ENCODE measurements at regions not wholly inside any gene's neighbourhood (a gene's known extent, or its start where the extent isn't known, plus 50 kb on each side); places are given as distances from the start of the nearest gene placed in this dataset.

- no peak for DNase-seq
These were observed 177.3 kb upstream of the PLXNA2 start for GRCh38 chr1:208421486-208421885.

DNA sequence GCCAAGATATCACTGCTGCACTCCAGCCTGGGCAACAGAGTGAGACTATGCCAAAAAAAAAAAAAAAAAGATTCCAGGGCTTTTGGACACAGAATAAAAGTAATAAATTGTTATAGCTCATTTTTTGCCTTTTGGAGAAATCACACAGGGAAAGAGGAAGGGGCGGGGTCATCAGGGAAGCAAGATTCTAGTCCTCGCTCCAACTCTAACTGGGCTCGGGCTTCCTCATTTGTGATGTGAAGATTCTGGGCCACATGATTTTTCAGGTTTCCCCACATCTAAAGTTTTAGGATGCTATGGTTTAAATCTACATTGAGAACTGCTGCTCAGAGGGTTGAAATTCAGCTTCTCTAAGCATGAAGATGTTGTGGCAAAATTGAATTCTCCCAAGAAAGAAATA, 179.3 kb upstream of the PLXNA2 start:
- DNase-seq: no peak

GRCh38 chr1:208425096-208425495, 180.9 kb upstream of the PLXNA2 start:
- no peak for DNase-seq

GRCh38 chr1:208430220-208430619, 186.0 kb upstream of the PLXNA2 start:
- DNase-seq: no peak

- no peak for DNase-seq
These were observed 187.5 kb upstream of the PLXNA2 start for GRCh38 chr1:208431721-208432120.

GRCh38 chr1:208432346-208432745, 188.2 kb upstream of the PLXNA2 start:
- no peak for DNase-seq

DNA sequence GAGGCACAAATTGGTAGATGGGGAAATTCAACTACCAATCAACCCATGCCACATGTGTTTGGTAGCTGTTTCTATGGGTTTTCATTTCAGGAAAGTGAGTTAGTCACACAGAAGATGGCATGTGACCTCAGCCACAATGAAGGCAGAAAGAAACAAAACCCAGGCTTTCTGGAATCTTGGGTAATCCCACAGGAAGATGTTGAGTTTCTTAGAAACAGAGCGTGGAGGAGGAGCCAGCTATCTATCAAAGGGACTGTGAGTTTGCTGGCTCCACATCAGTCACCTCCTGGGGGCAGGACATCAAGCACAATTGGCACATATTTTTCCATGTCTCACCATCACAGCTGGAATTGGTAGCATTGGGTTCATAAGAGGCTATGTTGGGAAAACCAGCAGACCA, 188.9 kb upstream of the PLXNA2 start:
- DNase-seq: no peak

- no peak for DNase-seq
These were observed 189.8 kb upstream of the PLXNA2 start for GRCh38 chr1:208433971-208434370.

GRCh38 chr1:208437401-208437800, 193.2 kb upstream of the PLXNA2 start:
- no peak for DNase-seq

- DNase-seq: no peak
These were observed 194.0 kb upstream of the PLXNA2 start for GRCh38 chr1:208438112-208438699.

DNA sequence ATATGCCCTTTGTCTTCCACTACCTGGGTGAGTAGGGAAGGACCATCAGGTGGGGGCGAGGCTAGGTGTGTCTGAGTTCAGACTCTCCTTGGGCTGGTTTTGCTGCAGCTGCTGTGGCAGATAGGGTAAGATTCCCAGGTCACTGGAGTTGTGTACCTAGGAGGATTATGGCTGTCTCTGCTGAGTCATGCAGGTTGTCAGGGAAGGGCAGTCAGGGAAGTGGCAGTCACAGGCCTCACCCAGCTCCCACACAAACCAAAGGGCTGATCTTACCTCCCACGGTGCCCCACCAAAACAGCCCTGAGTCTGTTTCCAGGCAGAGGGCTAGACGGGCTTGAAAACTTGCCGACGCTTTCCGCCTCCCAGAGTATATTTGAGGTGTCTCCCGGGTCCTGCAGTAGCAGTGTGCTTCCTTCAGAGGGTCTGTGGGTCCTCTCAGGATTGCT, 201.6 kb upstream of the PLXNA2 start:
- DNase-seq: no peak

DNA sequence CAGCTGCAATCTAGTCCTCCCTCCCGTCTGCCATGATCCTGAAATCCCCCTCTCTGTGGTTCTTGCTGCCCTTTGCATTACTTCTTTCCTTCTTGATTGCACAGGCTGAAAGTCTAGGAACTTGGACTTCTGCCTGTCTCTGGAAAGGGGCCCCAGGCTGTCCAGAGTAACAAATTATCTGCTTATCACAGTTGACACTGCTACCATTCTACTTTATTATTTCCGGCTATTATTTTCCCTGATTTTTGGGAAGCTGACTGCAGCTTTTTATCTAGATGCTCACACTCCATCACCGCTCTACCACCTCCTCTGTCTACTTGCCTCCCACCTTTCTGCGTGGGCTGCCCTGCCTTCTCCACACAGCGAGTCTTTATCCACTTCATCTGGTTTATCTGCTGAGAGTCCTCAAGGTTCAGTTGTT, 202.1 kb upstream of the PLXNA2 start:
- DNase-seq: no peak

DNA sequence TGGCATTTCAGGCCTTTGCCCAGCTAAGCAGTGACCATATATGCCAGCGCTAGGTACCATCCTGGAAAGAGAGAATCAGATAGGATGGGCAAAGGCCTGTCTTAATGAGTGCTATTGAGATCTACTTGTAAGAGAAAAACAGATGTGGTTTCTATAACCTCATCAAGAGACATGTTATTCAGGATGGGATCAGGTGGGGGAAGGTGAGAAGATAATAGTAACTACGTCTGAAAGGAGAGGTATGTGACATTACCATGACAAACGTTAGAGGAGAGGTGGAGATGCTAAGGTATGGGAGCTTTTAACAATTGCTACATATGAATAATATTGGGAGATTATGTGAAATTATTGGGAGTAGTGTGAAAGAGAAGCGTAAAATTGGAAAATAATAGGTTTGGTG, 204.2 kb upstream of the PLXNA2 start:
- no peak for DNase-seq

DNA sequence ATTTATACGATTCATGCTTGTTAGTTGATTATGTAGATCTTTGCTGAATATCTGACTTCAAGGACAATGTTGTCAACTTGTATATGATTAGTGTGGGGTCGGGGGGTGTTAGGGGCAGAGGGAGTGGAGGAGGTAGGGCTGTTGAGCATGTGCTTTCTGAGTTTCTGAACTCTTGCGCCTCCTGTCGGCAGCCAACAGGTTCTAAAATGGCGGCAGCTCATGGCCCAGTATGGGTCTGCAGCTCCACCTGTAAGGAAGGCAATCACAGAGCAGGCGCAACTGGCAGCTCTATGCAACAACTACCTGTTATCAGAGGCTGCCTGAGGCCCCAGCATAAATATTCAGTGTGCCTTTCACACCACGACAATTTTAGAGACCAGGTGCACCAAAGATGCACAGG, 205.8 kb upstream of the PLXNA2 start:
- DNase-seq: no peak

- no peak for DNase-seq
These were observed 206.8 kb upstream of the PLXNA2 start for GRCh38 chr1:208450958-208451357.

DNA sequence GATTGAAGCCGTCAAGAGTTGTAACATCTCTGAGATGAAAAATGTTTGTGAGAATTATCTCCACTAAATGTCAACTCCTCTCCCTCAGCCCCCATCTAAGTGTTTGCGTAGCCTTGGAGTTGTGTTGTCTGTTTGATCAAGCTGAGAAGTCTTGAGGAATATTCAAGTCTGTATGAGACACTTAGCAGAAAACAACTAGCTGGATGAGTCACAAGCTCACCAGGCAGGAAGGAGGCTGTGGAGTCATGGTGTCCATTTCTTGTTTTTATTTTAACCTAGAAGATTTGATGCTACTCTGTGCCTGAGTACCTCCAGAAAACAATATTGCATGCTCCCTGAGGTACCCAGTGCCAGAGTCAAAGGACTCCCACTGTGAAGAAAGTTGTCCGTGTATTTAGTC, 211.6 kb upstream of the PLXNA2 start:
- DNase-seq: no peak

DNA sequence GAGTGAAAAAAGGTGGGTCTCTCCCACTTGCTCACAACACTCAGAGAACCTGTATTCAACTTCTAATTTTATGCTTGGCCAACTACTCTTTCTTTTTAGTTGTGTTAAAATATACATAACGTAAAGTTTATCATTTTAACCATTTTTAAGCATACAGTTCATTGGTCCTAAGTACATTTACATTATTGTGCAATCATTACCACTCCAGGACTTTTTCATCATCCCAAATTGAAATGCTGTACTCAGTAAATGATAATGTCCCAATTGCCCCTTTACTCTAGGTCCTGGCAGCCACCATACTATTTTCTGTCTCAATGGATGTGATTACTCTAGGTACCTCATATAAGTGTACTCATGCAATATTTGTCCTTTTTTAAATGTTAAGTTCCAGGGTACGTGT, 212.3 kb upstream of the PLXNA2 start:
- no peak for DNase-seq

DNA sequence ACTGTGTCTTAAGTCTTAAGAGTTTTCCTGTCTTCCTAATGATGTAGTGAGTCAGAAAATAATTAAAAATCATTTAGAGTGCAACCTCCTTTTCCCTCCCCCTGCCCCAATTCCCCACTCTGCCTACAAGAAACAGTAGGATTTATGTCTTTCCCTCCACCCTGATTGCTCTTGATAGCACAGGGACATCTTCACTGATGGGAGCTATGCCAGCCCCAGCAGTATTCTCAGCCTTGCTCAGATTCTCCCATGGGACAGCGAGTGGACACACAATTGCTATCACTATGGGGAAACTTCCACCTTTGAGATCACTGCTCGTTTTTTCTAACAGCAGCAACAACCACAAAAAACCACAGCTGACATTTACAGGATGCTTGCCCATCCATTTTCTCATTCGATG, 216.6 kb upstream of the PLXNA2 start:
- no peak for DNase-seq

- DNase-seq: no peak
These were observed 217.5 kb upstream of the PLXNA2 start for GRCh38 chr1:208461680-208462079.

- no peak for DNase-seq
These were observed 218.6 kb upstream of the PLXNA2 start for GRCh38 chr1:208462761-208463160.

DNA sequence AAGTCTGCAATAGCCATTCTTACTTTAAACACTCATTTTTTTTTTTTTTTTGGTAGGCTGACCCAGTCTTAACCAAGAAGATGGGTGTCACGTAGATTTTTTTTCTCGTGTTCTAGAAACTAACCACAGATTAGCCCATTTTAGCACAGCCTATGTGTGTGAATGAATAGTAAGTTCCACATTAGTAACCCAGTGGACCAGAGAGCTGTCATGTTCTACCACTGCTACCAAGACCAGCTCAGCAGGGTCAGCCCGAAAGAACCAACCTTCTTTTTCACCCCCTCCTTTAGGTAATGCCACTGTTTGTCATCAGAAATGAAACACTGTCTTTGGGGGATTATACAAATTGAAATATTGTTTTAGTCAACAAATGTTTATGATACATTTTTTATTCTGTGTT, 221.1 kb upstream of the PLXNA2 start:
- no peak for DNase-seq

- no peak for DNase-seq
These were observed 221.8 kb upstream of the PLXNA2 start for GRCh38 chr1:208465786-208466590.

GRCh38 chr1:208467151-208467780, 223.1 kb upstream of the PLXNA2 start:
- no peak for DNase-seq

DNA sequence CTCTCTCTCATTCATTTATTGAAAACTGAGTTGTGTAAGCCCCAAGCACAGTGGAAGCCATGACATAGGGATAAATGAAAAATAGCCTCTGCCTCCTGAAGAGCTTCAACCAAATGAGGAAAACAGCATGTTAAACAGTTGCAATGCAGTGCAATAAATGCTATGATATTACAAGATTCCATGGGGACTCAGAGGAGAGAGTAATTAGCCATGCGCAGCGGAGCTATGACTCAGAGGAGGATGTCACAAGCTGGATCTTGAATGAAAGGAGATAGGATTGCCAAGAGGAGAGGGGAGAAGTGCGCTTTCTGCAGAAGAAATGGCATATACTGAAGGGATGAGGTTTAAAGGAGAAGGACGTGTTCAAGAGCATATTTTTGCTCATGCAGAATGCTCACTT, 231.3 kb upstream of the PLXNA2 start:
- DNase-seq: no peak

Data from effector CD4-positive, alpha-beta T cell (primary cell).